GM12891 (cell line): ENCODE measurements at regions not wholly inside any gene's neighbourhood (a gene's known extent, or its start where the extent isn't known, plus 50 kb on each side); places are given as distances from the start of the nearest gene placed in this dataset.

Experiments
- DNase-seq: peaks from one replicate; pipeline ENCODE4 v3.0.0; 2011; ENCODE audit warnings: low spot score; ENCODE audit not compliant: insufficient read length
- FAIRE-seq: peaks from 2 replicates; lab custom pipeline; 2011; peaks lifted over from hg19 to GRCh38; lab: Jason Lieb, UNC
- PAX5 ChIP-seq: IDR thresholded peaks from 2 replicates; pipeline ENCODE4 v1.6.1; 2011; ENCODE audit warnings: low read length, moderate library complexity, mild to moderate bottlenecking; ENCODE audit not compliant: insufficient read depth, severe bottlenecking
- POLR2A ChIP-seq: IDR thresholded peaks from 2 replicates; pipeline ENCODE4 v1.6.1; 2011; ENCODE audit warnings: low read depth, low read length, control low read depth
- POLR2AphosphoS5 ChIP-seq: IDR thresholded peaks from 2 replicates; pipeline ENCODE4 v1.6.1; 2011; ENCODE audit warnings: low read depth, low read length, control low read depth
- POU2F2 ChIP-seq: IDR thresholded peaks from 2 replicates; pipeline ENCODE4 v1.6.1; 2011; ENCODE audit warnings: low read depth, mild to moderate bottlenecking, control low read depth, low read length, moderate library complexity
- SPI1 ChIP-seq: IDR thresholded peaks from 2 replicates; pipeline ENCODE4 v1.6.1; 2011; ENCODE audit warnings: low read depth, low read length, control low read depth
- TAF1 ChIP-seq: IDR thresholded peaks from 2 replicates; pipeline ENCODE4 v1.6.1; 2011; ENCODE audit warnings: low read depth, low read length, control low read depth

DNA sequence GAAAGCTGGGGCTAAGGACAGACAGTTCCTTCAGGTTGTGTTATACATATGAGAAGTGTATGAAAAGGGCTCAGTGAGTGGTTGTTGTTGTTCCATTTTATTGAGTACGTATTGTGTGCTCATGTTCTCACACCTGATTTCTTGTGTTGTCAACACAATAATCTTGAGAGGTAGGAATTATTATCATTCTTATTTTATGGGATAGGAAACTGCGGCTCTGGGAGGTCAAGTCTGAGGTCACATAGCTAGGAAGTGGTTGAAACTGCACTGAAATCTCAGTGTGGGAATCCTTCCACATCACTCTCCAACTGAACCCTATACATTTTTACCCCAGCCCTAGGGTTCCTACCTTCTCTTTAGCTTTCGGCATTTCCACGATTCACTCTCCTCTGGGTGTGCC, 124.2 kb upstream of the CXCR4 start:
- DNase-seq (no peak), FAIRE-seq (no peak)
- TF ChIP-seq PAX5 (no peak), POU2F2 (no peak), SPI1 (no peak), POLR2A (no peak), POLR2AphosphoS5 (no peak), TAF1 (no peak)

DNA sequence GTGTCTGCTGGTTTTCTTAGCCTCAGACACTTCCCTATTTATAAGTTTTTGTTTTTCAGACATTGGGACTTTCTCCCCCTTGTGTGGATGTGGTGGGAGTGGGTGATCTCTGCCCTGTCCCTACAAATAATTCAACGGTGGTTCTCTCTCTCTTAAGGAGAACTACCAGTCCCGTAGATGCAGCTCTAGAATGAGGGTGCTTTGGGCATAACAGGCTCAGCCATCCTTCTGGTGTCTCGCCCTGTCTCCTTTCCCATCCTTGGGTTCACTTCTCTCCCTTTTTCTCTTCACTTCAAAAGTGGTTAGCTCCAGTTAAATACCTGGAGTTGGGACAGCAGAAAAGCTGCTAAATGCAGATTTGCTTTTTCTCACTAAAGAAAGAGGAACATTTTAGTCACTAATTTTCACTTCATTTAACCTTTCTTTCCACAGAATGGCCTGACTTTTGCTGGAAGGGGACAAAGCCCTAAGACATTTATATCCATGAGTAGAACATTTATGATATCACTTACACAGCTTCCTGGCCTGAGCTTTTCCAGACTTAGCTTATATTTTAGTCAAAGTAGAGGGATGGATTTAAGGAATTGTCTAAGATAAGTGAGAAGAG, 121.2 kb upstream of the CXCR4 start:
- FAIRE-seq (no peak), DNase-seq (no peak)
- TF ChIP-seq POLR2A = no peak
- no peak for TF ChIP-seq POLR2AphosphoS5
- TF ChIP-seq POU2F2 = no peak
- TF ChIP-seq PAX5 = no peak
- no peak for TF ChIP-seq TAF1
- TF ChIP-seq SPI1 = no peak

DNA sequence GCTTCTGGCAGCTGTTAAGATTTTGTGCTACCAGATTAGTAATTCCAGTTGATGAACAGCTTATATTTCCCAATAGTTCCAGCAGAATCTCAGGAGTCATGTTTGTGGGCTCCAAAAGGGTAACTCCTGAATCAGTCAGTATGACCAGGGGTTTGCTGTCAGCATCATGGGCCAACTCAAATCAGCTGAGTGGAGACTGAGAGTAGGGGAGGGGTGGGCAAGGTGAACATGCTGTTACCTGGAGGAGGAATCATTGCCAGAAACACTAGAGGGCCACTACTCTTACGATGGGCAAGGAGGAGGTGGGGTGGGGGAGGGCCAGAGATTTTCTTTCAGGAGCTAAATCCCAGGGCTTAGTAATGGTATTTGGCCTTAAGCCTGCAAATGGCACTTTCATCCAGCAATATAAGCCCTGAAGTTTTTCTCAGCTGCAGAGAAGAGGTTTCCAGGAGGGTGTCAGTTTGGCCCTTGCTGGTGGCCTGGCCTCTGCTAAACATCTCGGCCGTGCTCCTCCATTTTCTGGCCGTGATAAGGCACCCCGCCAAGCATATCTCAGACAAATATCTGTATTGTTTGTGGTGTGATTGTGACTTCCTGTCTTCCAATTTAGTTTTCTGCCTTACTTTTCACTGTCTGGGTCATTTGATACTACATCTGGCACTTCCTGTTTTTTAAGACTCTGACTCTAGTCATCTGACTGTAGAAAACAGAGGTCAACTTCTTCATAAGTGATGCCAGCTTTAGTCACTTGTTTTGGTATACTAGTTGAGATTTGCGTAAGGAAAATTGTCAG, 120.5 kb upstream of the CXCR4 start:
- FAIRE-seq (peak; percentile 72), DNase-seq (no peak)
- no peak for TF ChIP-seq TAF1
- TF ChIP-seq SPI1 = peak; percentile 99

DNA sequence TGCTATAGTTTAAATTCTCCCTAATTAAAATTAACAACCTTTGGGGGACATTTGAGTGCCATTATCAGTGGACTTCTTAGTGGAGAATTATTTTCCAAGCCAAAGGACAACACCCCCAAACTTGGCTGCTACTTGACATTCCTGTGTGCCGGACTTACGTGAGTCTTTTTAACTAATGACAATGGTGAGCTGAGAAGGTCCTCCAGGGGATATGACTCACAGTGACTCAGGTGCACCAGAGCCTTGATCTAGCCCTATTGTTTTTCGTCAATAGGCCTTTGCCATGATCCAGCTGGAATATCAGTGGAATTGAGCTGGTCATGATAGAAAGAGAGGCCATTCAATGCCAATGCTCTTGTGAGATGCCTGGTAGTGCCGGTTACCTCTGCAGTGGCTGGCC, 118.1 kb upstream of the CXCR4 start:
- FAIRE-seq = no peak
- no peak for DNase-seq
- TF ChIP-seq POLR2A = no peak
- no peak for TF ChIP-seq TAF1
- TF ChIP-seq SPI1 = no peak
- TF ChIP-seq PAX5 = no peak
- TF ChIP-seq POU2F2 = no peak
- no peak for TF ChIP-seq POLR2AphosphoS5

DNA sequence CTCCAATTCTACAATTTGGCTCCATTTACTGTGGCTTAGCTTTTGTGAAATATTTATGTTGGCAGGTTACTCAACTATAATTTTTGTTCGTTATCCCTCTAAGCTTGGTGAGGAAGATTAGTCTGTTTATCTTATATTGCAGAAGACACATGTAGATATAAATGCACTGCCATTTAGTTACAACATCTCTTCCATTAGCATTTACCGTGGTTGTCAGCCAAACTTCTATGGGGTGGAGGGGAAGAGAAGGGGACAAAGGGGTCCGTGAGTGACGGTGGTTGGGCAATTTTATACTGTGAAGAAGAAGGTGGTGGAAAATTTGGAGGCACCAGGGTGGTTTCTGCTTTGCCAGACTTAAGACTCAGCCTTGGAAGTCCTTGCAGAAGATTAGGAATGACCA, 117.6 kb upstream of the CXCR4 start:
- TF ChIP-seq POLR2A = no peak
- TF ChIP-seq POU2F2 = no peak
- no peak for TF ChIP-seq PAX5
- TF ChIP-seq TAF1 = no peak
- no peak for TF ChIP-seq POLR2AphosphoS5
- TF ChIP-seq SPI1 = no peak
- DNase-seq (no peak), FAIRE-seq (no peak)

DNA sequence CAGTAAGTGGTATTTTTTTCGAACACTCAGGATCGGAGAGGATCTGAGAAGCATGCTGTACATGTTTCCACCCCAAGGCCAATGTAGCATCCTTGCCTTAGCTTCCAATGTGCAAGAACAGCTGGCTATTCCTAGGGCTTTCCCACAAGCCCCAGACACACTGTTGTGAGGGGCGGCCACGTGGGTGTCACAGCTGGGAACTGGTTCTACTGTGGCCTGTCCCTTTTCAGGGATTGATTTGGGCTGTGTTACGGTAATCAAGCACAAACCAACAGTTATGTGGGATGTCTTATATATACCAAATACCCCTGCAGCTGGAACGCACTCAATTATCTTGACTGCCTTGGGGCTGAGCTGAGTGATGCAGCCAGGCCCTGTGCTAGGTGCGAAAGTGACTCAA, 116.3 kb upstream of the CXCR4 start:
- DNase-seq = no peak
- TF ChIP-seq POLR2A = no peak
- no peak for TF ChIP-seq PAX5
- TF ChIP-seq POU2F2 = no peak
- TF ChIP-seq POLR2AphosphoS5 = no peak
- TF ChIP-seq SPI1 = no peak
- no peak for TF ChIP-seq TAF1
- FAIRE-seq = no peak

DNA sequence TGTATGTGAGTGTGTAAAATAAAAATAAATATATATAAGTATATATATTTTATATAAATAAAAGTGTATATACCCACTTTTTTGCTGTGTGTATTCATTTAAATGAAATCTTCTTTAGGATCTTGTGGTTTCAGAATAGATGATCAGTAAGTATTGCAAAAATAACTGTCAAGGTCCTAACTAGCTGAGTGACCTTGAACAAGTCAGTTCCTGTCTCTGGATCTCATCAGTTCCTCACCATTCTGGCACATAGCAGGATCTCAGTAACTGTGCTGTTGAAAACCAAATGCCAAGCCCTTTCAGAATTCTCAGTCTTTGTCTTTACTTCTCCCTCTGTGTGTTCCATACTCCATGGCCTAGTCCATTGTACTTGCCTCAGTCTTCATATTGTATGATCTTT, 115.3 kb upstream of the CXCR4 start:
- DNase-seq (no peak), FAIRE-seq (no peak)
- TF ChIP-seq POLR2A = no peak
- no peak for TF ChIP-seq POLR2AphosphoS5
- no peak for TF ChIP-seq PAX5
- no peak for TF ChIP-seq POU2F2
- TF ChIP-seq SPI1 = no peak
- TF ChIP-seq TAF1 = no peak

DNA sequence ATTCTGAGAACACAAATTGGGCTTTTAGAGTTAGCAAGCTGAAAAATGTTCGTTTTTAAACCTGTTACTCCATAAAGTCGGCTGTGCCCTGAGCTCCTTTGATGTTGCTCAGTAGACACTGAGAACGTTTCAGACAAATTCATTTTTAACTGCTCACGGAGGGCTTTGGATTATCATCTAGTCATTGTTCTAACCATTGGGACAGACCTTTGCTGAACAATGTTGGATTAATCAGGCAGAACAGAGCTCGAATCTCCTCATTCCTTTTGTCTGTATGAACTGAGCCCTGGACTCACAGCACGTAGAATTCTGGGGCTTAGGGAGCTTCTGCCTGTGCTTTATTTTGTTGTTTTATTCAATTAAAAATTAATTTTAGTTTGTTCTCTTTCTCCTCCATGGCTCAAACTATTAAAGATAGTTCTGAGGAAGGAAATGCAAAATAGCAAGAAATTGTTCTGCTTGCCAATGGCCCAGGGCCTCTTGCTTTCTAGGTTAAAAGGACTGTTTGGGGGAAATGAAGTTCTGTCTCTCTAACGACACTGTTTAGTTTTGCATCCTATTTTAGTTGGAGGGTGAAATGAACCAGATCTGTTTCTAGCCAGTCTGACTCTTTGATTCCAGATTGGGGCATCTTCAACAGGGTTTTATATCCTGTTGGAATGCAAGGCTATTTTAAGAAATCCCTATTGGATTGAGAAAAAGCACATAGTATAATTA, 114.7 kb upstream of the CXCR4 start:
- DNase-seq (no peak), FAIRE-seq (no peak)
- TF ChIP-seq POU2F2 (no peak), POLR2A (no peak), PAX5 (no peak), SPI1 (no peak), TAF1 (no peak), POLR2AphosphoS5 (no peak)

DNA sequence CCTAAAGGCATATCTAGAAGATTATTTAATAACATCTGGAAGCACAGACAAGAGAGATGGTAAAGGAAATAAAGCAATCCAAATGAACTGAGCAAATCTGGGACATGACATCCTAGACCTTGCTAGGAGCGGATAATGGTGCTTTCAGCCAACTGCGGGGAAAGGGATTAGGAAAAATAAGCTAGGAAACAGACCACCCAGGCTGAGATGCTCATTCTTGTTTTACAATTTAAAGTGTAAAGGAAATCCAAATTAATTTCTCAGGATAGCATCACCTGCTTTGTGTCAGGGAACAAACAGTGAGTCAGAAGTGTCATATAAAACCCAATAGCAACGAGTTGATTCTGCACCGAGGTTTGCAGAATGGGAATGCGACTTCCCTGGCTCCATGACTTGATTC, 112.5 kb upstream of the CXCR4 start:
- DNase-seq (no peak), FAIRE-seq (no peak)
- TF ChIP-seq TAF1 (no peak), SPI1 (no peak), POLR2AphosphoS5 (no peak), PAX5 (no peak), POU2F2 (no peak), POLR2A (no peak)
